ENCODE measurements at regions not wholly inside any gene's neighbourhood (a gene's known extent, or its start where the extent isn't known, plus 50 kb on each side); places are given as distances from the start of the nearest gene placed in this dataset.

- H3K9me3 ChIP-seq (replicated peaks), result no peaks in the 10 kb centered on the region
- no peaks in the 10 kb centered on the region for H3K36me3 ChIP-seq
- H3K4me3 ChIP-seq, result no peak overlapping the region
- no peaks in the 10 kb centered on the region for H3K27me3 ChIP-seq
- H3K27ac ChIP-seq, result no peak overlapping the region
- DNase-seq, result no peak
- 0 out of 2 replicates have a peak, but pooled peaks cover 2% of the 10 kb centered on the region for H3K4me1 ChIP-seq
Observed at GRCh38 chr10:10351451-10351850, 666.2 kb upstream of the CELF2 start.

GRCh38 chr10:10353326-10353868, 664.3 kb upstream of the CELF2 start:
- Histone ChIP-seq H3K27me3 (no peaks in the 10 kb centered on the region), H3K9me3 (replicated peaks) (no peaks in the 10 kb centered on the region), H3K27ac (no peak overlapping the region), H3K36me3 (no peaks in the 10 kb centered on the region), H3K4me1 (no peaks in the 10 kb centered on the region), H3K4me3 (no peak overlapping the region)
- DNase-seq, result no peak

- Histone ChIP-seq H3K27ac (no peak overlapping the region), H3K4me1 (no peaks in the 10 kb centered on the region), H3K27me3 (no peaks in the 10 kb centered on the region), H3K9me3 (replicated peaks) (no peaks in the 10 kb centered on the region), H3K36me3 (no peaks in the 10 kb centered on the region), H3K4me3 (no peak overlapping the region)
- no peak for DNase-seq
Observed at GRCh38 chr10:10359263-10359662, 658.4 kb upstream of the CELF2 start.

- H3K27me3 ChIP-seq, result no peaks in the 10 kb centered on the region
- H3K4me1 ChIP-seq, result no peaks in the 10 kb centered on the region
- no peak overlapping the region for H3K27ac ChIP-seq
- no peak for DNase-seq
- no peak overlapping the region for H3K4me3 ChIP-seq
- no peaks in the 10 kb centered on the region for H3K36me3 ChIP-seq
- no peaks in the 10 kb centered on the region for H3K9me3 ChIP-seq (replicated peaks)
Observed at GRCh38 chr10:10361301-10361885, 656.3 kb upstream of the CELF2 start.

- no peaks in the 10 kb centered on the region for H3K4me1 ChIP-seq
- DNase-seq, result no peak
- H3K27ac ChIP-seq, result no peak overlapping the region
- H3K4me3 ChIP-seq, result no peak overlapping the region
- H3K36me3 ChIP-seq, result no peaks in the 10 kb centered on the region
- H3K9me3 ChIP-seq (replicated peaks), result no peaks in the 10 kb centered on the region
- no peaks in the 10 kb centered on the region for H3K27me3 ChIP-seq
Observed at GRCh38 chr10:10362800-10363199, 654.9 kb upstream of the CELF2 start.

- Histone ChIP-seq H3K4me1 (no peaks in the 10 kb centered on the region), H3K36me3 (no peaks in the 10 kb centered on the region), H3K27ac (no peak overlapping the region), H3K9me3 (replicated peaks) (no peaks in the 10 kb centered on the region), H3K27me3 (no peaks in the 10 kb centered on the region), H3K4me3 (no peak overlapping the region)
- DNase-seq, result no peak
Observed at GRCh38 chr10:10363217-10363616, 654.5 kb upstream of the CELF2 start.

- no peak overlapping the region for H3K4me3 ChIP-seq
- no peaks in the 10 kb centered on the region for H3K9me3 ChIP-seq (replicated peaks)
- DNase-seq, result no peak
- no peak overlapping the region for H3K27ac ChIP-seq
- H3K27me3 ChIP-seq, result no peaks in the 10 kb centered on the region
- H3K4me1 ChIP-seq, result no peaks in the 10 kb centered on the region
- H3K36me3 ChIP-seq, result no peaks in the 10 kb centered on the region
Observed at GRCh38 chr10:10364902-10365301, 652.8 kb upstream of the CELF2 start.

- no peak overlapping the region for H3K4me3 ChIP-seq
- H3K4me1 ChIP-seq, result no peaks in the 10 kb centered on the region
- H3K27ac ChIP-seq, result no peak overlapping the region
- no peaks in the 10 kb centered on the region for H3K27me3 ChIP-seq
- no peak for DNase-seq
- no peaks in the 10 kb centered on the region for H3K9me3 ChIP-seq (replicated peaks)
- no peaks in the 10 kb centered on the region for H3K36me3 ChIP-seq
Observed at GRCh38 chr10:10365676-10366075, 652.0 kb upstream of the CELF2 start.

GRCh38 chr10:10366836-10367235, 650.8 kb upstream of the CELF2 start:
- DNase-seq, result no peak
- no peaks in the 10 kb centered on the region for H3K36me3 ChIP-seq
- H3K27me3 ChIP-seq, result no peaks in the 10 kb centered on the region
- H3K4me1 ChIP-seq, result no peaks in the 10 kb centered on the region
- H3K9me3 ChIP-seq (replicated peaks), result no peaks in the 10 kb centered on the region
- H3K27ac ChIP-seq, result no peak overlapping the region
- no peak overlapping the region for H3K4me3 ChIP-seq

- Histone ChIP-seq H3K4me3 (no peak overlapping the region), H3K27ac (no peak overlapping the region), H3K9me3 (replicated peaks) (no peaks in the 10 kb centered on the region), H3K4me1 (no peaks in the 10 kb centered on the region), H3K27me3 (no peaks in the 10 kb centered on the region), H3K36me3 (no peaks in the 10 kb centered on the region)
- DNase-seq, result no peak
Observed at GRCh38 chr10:10367264-10367663, 650.4 kb upstream of the CELF2 start.

- DNase-seq, result no peak
- Histone ChIP-seq H3K9me3 (replicated peaks) (no peaks in the 10 kb centered on the region), H3K4me1 (no peaks in the 10 kb centered on the region), H3K27me3 (no peaks in the 10 kb centered on the region), H3K4me3 (no peak overlapping the region), H3K27ac (no peak overlapping the region), H3K36me3 (no peaks in the 10 kb centered on the region)
Observed at GRCh38 chr10:10368951-10369576, 648.6 kb upstream of the CELF2 start.

GRCh38 chr10:10385831-10386230, 631.8 kb upstream of the CELF2 start:
- peak in 1 of 2 experiments; percentile 4 for DNase-seq
- Histone ChIP-seq H3K27ac (no peak overlapping the region), H3K4me1 (no peaks in the 10 kb centered on the region), H3K27me3 (no peaks in the 10 kb centered on the region), H3K36me3 (no peaks in the 10 kb centered on the region), H3K4me3 (no peak overlapping the region), H3K9me3 (replicated peaks) (no peaks in the 10 kb centered on the region)

GRCh38 chr10:10389182-10389581, 628.5 kb upstream of the CELF2 start:
- no peaks in the 10 kb centered on the region for H3K36me3 ChIP-seq
- no peak overlapping the region for H3K27ac ChIP-seq
- H3K27me3 ChIP-seq, result no peaks in the 10 kb centered on the region
- H3K4me1 ChIP-seq, result no peaks in the 10 kb centered on the region
- no peak for DNase-seq
- H3K4me3 ChIP-seq, result no peak overlapping the region
- no peaks in the 10 kb centered on the region for H3K9me3 ChIP-seq (replicated peaks)

GRCh38 chr10:10392511-10392910, 625.2 kb upstream of the CELF2 start:
- H3K4me3 ChIP-seq, result no peak overlapping the region
- H3K36me3 ChIP-seq, result no peaks in the 10 kb centered on the region
- no peak for DNase-seq
- H3K27ac ChIP-seq, result no peak overlapping the region
- H3K4me1 ChIP-seq, result no peaks in the 10 kb centered on the region
- H3K27me3 ChIP-seq, result no peaks in the 10 kb centered on the region
- H3K9me3 ChIP-seq (replicated peaks), result no peaks in the 10 kb centered on the region

GRCh38 chr10:10394933-10395658, 622.6 kb upstream of the CELF2 start:
- no peak overlapping the region for H3K27ac ChIP-seq
- H3K4me3 ChIP-seq, result no peak overlapping the region
- no peak for DNase-seq
- H3K4me1 ChIP-seq, result no peaks in the 10 kb centered on the region
- H3K27me3 ChIP-seq, result no peaks in the 10 kb centered on the region
- H3K36me3 ChIP-seq, result no peaks in the 10 kb centered on the region
- no peaks in the 10 kb centered on the region for H3K9me3 ChIP-seq (replicated peaks)

All from SJCRH30 (cell line).